Fibroblast of lung (primary cell): ENCODE measurements at regions not wholly inside any gene's neighbourhood (a gene's known extent, or its start where the extent isn't known, plus 50 kb on each side); places are given as distances from the start of the nearest gene placed in this dataset.

Experiments
- EZH2 ChIP-seq: IDR thresholded peaks from 2 replicates; pipeline ENCODE4 v1.5.1; 2012; ENCODE audit warnings: low read length, control low read depth, mild to moderate bottlenecking; ENCODE audit errors: missing control alignments
- TF ChIP-seq, protein P1 (sequence below), 2 donors: IDR thresholded peaks in 1 of 2; conservative IDR thresholded peaks in 1 of 2; 1 replicate in 1 of 2; 2 replicates in 1 of 2; pipeline ENCODE4 v1.5.1; 2011 to 2012; ENCODE audit warnings: low read length in 2 of 2, control low read depth in 1 of 2, inconsistent platforms in 1 of 2, low read depth in 1 of 2, mild to moderate bottlenecking in 1 of 2

DNA sequence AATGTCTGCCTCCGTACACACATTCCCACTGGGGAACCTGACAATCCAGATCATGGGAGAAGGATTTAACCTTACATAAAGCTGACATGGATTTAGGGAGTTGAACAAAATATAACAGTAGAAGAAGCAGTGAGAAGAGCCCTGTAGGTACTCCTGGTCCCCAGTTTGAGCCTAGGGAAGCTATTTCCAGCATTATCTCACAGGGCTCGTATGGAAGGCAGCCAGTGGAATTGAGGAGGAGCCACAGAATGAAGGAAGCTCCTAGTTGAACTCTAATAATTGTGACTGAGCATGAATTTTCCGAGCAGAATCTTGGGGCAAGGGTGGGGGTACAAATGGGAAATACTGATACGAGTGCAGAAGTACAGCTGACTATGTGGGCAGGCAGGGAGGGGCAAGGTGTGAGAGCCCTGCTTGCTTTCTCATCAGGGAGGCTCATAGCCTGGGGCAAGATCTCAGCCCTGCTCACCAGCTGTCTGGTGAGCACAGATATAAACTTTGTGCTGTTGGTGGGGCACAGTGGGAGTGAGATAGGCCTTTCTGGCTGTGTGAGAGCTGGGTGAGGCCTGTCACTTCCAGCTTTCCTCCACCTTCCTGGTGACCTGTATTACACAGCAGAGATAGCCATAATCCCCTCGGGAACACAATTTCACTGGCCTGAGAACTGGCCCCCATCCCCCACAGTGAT is 290.7 kb upstream of the IL12B start:
- TF ChIP-seq, protein P1, sequence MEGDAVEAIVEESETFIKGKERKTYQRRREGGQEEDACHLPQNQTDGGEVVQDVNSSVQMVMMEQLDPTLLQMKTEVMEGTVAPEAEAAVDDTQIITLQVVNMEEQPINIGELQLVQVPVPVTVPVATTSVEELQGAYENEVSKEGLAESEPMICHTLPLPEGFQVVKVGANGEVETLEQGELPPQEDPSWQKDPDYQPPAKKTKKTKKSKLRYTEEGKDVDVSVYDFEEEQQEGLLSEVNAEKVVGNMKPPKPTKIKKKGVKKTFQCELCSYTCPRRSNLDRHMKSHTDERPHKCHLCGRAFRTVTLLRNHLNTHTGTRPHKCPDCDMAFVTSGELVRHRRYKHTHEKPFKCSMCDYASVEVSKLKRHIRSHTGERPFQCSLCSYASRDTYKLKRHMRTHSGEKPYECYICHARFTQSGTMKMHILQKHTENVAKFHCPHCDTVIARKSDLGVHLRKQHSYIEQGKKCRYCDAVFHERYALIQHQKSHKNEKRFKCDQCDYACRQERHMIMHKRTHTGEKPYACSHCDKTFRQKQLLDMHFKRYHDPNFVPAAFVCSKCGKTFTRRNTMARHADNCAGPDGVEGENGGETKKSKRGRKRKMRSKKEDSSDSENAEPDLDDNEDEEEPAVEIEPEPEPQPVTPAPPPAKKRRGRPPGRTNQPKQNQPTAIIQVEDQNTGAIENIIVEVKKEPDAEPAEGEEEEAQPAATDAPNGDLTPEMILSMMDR (conservative IDR thresholded peaks at IDR 0.05 in 1 of 2, IDR thresholded peaks at IDR 0.05 in 1 of 2; ENCODE audit: low read depth in 1 of 2, low read length in 2 of 2) = no peak
- no peak for TF ChIP-seq EZH2
